DND-41 (cell line): ENCODE measurements at regions not wholly inside any gene's neighbourhood (a gene's known extent, or its start where the extent isn't known, plus 50 kb on each side); places are given as distances from the start of the nearest gene placed in this dataset.

Experiments used
- ATAC-seq: fragments of 200-7000 bp; cut with Tn5 transposase; 3 replicates; pipeline ENCODE4 v1.9.1; 2021; ENCODE audit warnings: low read depth; ENCODE audit not compliant: insufficient read depth
- DNase-seq: peaks from one replicate; pipeline ENCODE4 v3.0.0-alpha.2; 2020
- H2AFZ ChIP-seq: 2 replicates; pipeline ENCODE4 v1.6.0; 2012; ENCODE audit warnings: low read depth, low read length
- H3K27ac ChIP-seq: 2 replicates; pipeline ENCODE4 v1.5.1; 2012; ENCODE audit warnings: low read length, inconsistent platforms
- H3K27me3 ChIP-seq: fragments of 200-600 bp; sonication (generic); 2 replicates; pipeline ENCODE4 v1.6.0; 2012; ENCODE audit warnings: low read length, mild to moderate bottlenecking, inconsistent platforms; ENCODE audit not compliant: insufficient read depth, poor library complexity
- H3K36me3 ChIP-seq: 2 replicates; pipeline ENCODE4 v1.5.1; 2012; ENCODE audit warnings: low read length, inconsistent platforms; ENCODE audit not compliant: insufficient read depth
- H3K4me1 ChIP-seq: 2 replicates; pipeline ENCODE4 v1.5.1; 2012; ENCODE audit warnings: mild to moderate bottlenecking, low read length; ENCODE audit not compliant: insufficient read depth
- H3K4me2 ChIP-seq: 2 replicates; pipeline ENCODE4 v1.6.0; 2012; ENCODE audit warnings: mild to moderate bottlenecking, moderate library complexity, low read length, inconsistent platforms; ENCODE audit not compliant: insufficient read depth
- H3K4me3 ChIP-seq, 2 experiments: fragments of 200-600 bp in 1 of 2; shearing (Covaris generic) in 1 of 2; 2 replicates each; pipeline ENCODE4 v1.5.1; 2012 to 2016; ENCODE audit warnings: inconsistent platforms in 2 of 2, low read length in 2 of 2, mild to moderate bottlenecking in 2 of 2, low read depth in 1 of 2, moderate library complexity in 1 of 2
- H3K79me2 ChIP-seq: 2 replicates; pipeline ENCODE4 v1.6.0; 2012; ENCODE audit warnings: low read length, inconsistent platforms; ENCODE audit not compliant: insufficient read depth
- H3K9ac ChIP-seq: 2 replicates; pipeline ENCODE4 v1.6.0; 2012; ENCODE audit warnings: low read depth, mild to moderate bottlenecking, inconsistent platforms, low read length, moderate library complexity
- H3K9me3 ChIP-seq: 2 replicates; pipeline ENCODE4 v1.5.1; 2012; ENCODE audit warnings: low read length, moderate library complexity, mild to moderate bottlenecking, inconsistent platforms; ENCODE audit not compliant: insufficient read depth, severe bottlenecking
- H4K20me1 ChIP-seq: 2 replicates; pipeline ENCODE4 v1.6.0; 2012; ENCODE audit warnings: low read length; ENCODE audit not compliant: insufficient read depth
- EZH2 ChIP-seq: IDR thresholded peaks from 3 replicates; pipeline ENCODE4 v1.6.1; 2012; ENCODE audit warnings: borderline replicate concordance, low read depth, mild to moderate bottlenecking, moderate library complexity, low read length, inconsistent platforms; ENCODE audit not compliant: severe bottlenecking
- TF ChIP-seq, protein P1 (sequence below): IDR thresholded peaks from 2 replicates; pipeline ENCODE4 v1.5.1; 2012; ENCODE audit warnings: borderline replicate concordance, low read length, moderate library complexity, mild to moderate bottlenecking; ENCODE audit not compliant: poor library complexity, severe bottlenecking; ENCODE audit errors: extremely low read depth

DNA sequence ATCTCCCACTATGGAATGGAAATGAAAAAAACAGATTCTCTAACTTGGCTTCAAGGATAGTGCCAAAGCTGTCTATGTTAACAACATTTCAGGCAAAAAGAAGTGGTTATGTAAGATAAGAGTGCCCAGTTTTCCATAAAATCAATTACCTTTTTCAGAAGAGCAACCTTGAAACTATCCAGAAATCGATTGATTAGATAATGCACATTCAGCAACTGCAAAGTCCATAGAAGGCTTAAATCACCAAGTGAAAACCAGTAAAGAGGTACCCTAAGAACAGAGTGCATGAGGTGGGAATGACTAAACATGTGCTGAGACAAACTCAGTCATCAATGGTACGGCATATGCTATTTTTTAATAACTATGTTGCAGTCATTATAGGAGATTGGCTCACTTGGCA is 71.9 kb upstream of the TNKS2 start:
- H4K20me1 ChIP-seq = no peaks in the 10 kb centered on the region
- ATAC-seq = no peak
- peaks cover 5% of the 10 kb centered on the region for H3K27me3 ChIP-seq
- H3K9me3 ChIP-seq = no peaks in the 10 kb centered on the region
- H3K27ac ChIP-seq = no peak overlapping the region
- no peak overlapping the region for H3K9ac ChIP-seq
- H3K4me3 ChIP-seq = no peak overlapping the region
- TF ChIP-seq, protein P1, sequence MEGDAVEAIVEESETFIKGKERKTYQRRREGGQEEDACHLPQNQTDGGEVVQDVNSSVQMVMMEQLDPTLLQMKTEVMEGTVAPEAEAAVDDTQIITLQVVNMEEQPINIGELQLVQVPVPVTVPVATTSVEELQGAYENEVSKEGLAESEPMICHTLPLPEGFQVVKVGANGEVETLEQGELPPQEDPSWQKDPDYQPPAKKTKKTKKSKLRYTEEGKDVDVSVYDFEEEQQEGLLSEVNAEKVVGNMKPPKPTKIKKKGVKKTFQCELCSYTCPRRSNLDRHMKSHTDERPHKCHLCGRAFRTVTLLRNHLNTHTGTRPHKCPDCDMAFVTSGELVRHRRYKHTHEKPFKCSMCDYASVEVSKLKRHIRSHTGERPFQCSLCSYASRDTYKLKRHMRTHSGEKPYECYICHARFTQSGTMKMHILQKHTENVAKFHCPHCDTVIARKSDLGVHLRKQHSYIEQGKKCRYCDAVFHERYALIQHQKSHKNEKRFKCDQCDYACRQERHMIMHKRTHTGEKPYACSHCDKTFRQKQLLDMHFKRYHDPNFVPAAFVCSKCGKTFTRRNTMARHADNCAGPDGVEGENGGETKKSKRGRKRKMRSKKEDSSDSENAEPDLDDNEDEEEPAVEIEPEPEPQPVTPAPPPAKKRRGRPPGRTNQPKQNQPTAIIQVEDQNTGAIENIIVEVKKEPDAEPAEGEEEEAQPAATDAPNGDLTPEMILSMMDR = no peak
- TF ChIP-seq EZH2 = no peak
- H3K79me2 ChIP-seq = no peaks in the 10 kb centered on the region
- no peak for DNase-seq
- H2AFZ ChIP-seq = no peak overlapping the region
- no peaks in the 10 kb centered on the region for H3K36me3 ChIP-seq
- no peaks in the 10 kb centered on the region for H3K4me1 ChIP-seq
- H3K4me2 ChIP-seq = no peak overlapping the region

DNA sequence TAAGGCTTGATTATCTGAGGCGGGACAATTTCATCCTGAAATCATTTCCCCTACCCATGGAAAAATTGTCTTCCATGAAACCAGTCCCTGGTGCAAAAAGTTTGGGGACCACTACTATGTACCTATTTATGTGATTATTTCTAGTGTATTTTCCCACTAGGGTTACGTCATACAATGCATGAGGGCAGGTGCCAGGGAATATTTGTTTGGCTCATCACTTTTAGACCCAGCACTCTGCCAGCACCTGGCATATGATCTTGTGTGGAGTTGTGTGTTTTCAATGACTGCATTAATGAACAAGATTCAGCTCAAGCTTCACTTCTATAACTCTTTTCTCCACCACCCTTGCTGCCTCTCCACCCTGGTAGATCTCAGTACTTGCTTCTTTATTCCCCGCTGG is 73.3 kb upstream of the TNKS2 start:
- no peaks in the 10 kb centered on the region for H3K79me2 ChIP-seq
- H3K36me3 ChIP-seq = no peaks in the 10 kb centered on the region
- no peak for ATAC-seq
- H3K27ac ChIP-seq = no peak overlapping the region
- no peak overlapping the region for H3K4me2 ChIP-seq
- no peaks in the 10 kb centered on the region for H3K4me1 ChIP-seq
- no peak overlapping the region for H3K9ac ChIP-seq
- H2AFZ ChIP-seq = no peak overlapping the region
- no peak overlapping the region for H3K4me3 ChIP-seq
- no peaks in the 10 kb centered on the region for H4K20me1 ChIP-seq
- no peaks in the 10 kb centered on the region for H3K9me3 ChIP-seq
- peaks cover 8% of the 10 kb centered on the region for H3K27me3 ChIP-seq
- DNase-seq = no peak
- no peak for TF ChIP-seq EZH2
- TF ChIP-seq, protein P1 = no peak

DNA sequence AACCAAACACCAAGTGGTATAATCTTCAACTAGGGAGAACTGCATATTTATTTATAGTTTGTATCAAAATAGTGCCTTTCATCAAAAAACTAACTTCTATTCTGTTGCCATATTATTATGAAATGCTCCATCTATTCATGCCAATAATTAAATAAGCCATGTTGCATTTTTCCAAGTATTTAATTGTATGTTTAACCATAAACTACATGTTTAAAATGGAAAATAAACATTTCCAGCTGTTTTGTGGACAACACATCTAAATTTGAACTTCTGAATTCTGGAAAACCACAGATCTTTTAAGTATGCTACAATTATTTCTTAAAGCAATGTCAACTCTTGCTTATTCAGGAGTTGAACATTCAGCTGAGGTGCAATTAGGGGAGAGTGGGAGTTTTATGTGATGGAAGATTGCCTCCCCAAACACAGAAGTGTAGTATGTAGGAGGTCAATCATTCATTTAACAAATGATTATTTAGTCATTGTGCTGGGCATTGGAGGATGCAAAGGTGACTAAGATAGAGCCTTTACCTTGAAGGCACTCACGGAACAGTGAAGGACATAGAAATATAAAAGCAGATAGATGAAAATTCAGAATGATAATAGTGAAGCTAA is 80.7 kb upstream of the PPP1R3C start:
- H4K20me1 ChIP-seq = no peaks in the 10 kb centered on the region
- no peaks in the 10 kb centered on the region for H3K36me3 ChIP-seq
- peaks cover 22% of the 10 kb centered on the region for H3K27me3 ChIP-seq
- DNase-seq = no peak
- H3K27ac ChIP-seq = no peak overlapping the region
- H3K4me2 ChIP-seq = no peak overlapping the region
- TF ChIP-seq, protein P1 = no peak
- no peak for TF ChIP-seq EZH2
- H3K9me3 ChIP-seq = no peaks in the 10 kb centered on the region
- ATAC-seq = no peak
- no peaks in the 10 kb centered on the region for H3K79me2 ChIP-seq
- no peaks in the 10 kb centered on the region for H3K4me1 ChIP-seq
- H3K9ac ChIP-seq = no peak overlapping the region
- H3K4me3 ChIP-seq = no peak overlapping the region
- H2AFZ ChIP-seq = no peak overlapping the region
